Liver (tissue), 3 donors: ENCODE measurements at regions not wholly inside any gene's neighbourhood (a gene's known extent, or its start where the extent isn't known, plus 50 kb on each side); places are given as distances from the start of the nearest gene placed in this dataset.

Source experiments
- ATF3 ChIP-seq: IDR thresholded peaks from 2 replicates; pipeline ENCODE4 v1.6.1; 2016; ENCODE audit warnings: antibody characterized with exemption
- FOXA1 ChIP-seq: IDR thresholded peaks from 2 replicates; pipeline ENCODE4 v1.6.1; 2016; ENCODE audit warnings: antibody characterized with exemption
- JUND ChIP-seq, 2 donors: IDR thresholded peaks; 2 replicates each; pipeline ENCODE4 v1.6.1; 2016; ENCODE audit warnings: antibody characterized with exemption in 2 of 2
- RAD21 ChIP-seq, 2 donors: IDR thresholded peaks; 2 replicates each; pipeline ENCODE4 v1.6.1; 2016; ENCODE audit warnings: antibody characterized with exemption in 2 of 2, mild to moderate bottlenecking in 2 of 2
- REST ChIP-seq: IDR thresholded peaks from 2 replicates; pipeline ENCODE4 v1.6.1; 2016; ENCODE audit warnings: antibody characterized with exemption, mild to moderate bottlenecking
- RXRA ChIP-seq, 2 donors: IDR thresholded peaks; 2 replicates each; pipeline ENCODE4 v1.6.1; 2017 to 2018; ENCODE audit warnings: antibody characterized with exemption in 2 of 2, mild to moderate bottlenecking in 1 of 2
- SP1 ChIP-seq: IDR thresholded peaks from 2 replicates; pipeline ENCODE4 v1.6.1; 2018; ENCODE audit warnings: antibody characterized with exemption, mild to moderate bottlenecking
- TAF1 ChIP-seq: conservative IDR thresholded peaks from 2 replicates; pipeline ENCODE4 v1.6.1; 2016; ENCODE audit warnings: antibody characterized with exemption, mild to moderate bottlenecking
- YY1 ChIP-seq: IDR thresholded peaks from 2 replicates; pipeline ENCODE4 v1.6.1; 2016; ENCODE audit warnings: antibody characterized with exemption, mild to moderate bottlenecking
- ZBTB33 ChIP-seq: IDR thresholded peaks from 2 replicates; pipeline ENCODE4 v1.6.1; 2016; ENCODE audit warnings: antibody characterized with exemption
- TF ChIP-seq, protein P1 (sequence below): fragments of 150-350 bp; IDR thresholded peaks from 2 replicates; pipeline ENCODE4 v1.5.1; 2017; ENCODE audit warnings: improper control_type of control experiment, low read depth, low read length; ENCODE audit not compliant: missing input control
- donor health status: healthy.
- donor health status: healthy.

GRCh38 chr1:191729742-191730141 lies 428.5 kb upstream of the RGS18 start:
- no peak for TF ChIP-seq YY1
- TF ChIP-seq, protein P1, sequence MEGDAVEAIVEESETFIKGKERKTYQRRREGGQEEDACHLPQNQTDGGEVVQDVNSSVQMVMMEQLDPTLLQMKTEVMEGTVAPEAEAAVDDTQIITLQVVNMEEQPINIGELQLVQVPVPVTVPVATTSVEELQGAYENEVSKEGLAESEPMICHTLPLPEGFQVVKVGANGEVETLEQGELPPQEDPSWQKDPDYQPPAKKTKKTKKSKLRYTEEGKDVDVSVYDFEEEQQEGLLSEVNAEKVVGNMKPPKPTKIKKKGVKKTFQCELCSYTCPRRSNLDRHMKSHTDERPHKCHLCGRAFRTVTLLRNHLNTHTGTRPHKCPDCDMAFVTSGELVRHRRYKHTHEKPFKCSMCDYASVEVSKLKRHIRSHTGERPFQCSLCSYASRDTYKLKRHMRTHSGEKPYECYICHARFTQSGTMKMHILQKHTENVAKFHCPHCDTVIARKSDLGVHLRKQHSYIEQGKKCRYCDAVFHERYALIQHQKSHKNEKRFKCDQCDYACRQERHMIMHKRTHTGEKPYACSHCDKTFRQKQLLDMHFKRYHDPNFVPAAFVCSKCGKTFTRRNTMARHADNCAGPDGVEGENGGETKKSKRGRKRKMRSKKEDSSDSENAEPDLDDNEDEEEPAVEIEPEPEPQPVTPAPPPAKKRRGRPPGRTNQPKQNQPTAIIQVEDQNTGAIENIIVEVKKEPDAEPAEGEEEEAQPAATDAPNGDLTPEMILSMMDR, result no peak
- TF ChIP-seq TAF1, result no peak
- TF ChIP-seq REST, result no peak
- no peak for TF ChIP-seq RXRA (IDR thresholded peaks at IDR 0.05)
- no peak for TF ChIP-seq ATF3
- TF ChIP-seq ZBTB33, result no peak
- TF ChIP-seq SP1, result no peak
- TF ChIP-seq FOXA1, result no peak
- no peak for TF ChIP-seq RAD21 (IDR thresholded peaks at IDR 0.05)
- TF ChIP-seq JUND (IDR thresholded peaks at IDR 0.05), result no peak
